GM23338 (cell line): ENCODE measurements at regions not wholly inside any gene's neighbourhood (a gene's known extent, or its start where the extent isn't known, plus 50 kb on each side); places are given as distances from the start of the nearest gene placed in this dataset.

ENCODE experiments used
- CREB1 ChIP-seq: fragments of 250-450 bp; sonication (Bioruptor Pico); IDR thresholded peaks from 2 replicates; pipeline ENCODE4 v1.5.0; 2020; ENCODE audit warnings: low read depth, mild to moderate bottlenecking, moderate library complexity
- CTCF ChIP-seq, 2 experiments: fragments of 200-600 bp in 1 of 2; sonication (generic) in 1 of 2; conservative IDR thresholded peaks; 2 replicates each; pipeline versions ENCODE4 v1.5.1 to v1.6.1; 2016 to 2017; ENCODE audit warnings: antibody characterized with exemption in 2 of 2, low read depth in 2 of 2, mild to moderate bottlenecking in 2 of 2, moderate library complexity in 1 of 2
- EZH2 ChIP-seq: fragments of 200-600 bp; sonication (generic); IDR thresholded peaks from one replicate; pipeline ENCODE4 v1.8.0; 2017; ENCODE audit warnings: antibody characterized with exemption, mild to moderate bottlenecking, low read depth; ENCODE audit not compliant: unreplicated experiment
- EZH2phosphoT487 ChIP-seq: fragments of 200-600 bp; sonication (generic); IDR thresholded peaks from one replicate; pipeline ENCODE4 v1.8.1; 2018; ENCODE audit warnings: antibody characterized with exemption; ENCODE audit not compliant: unreplicated experiment
- POLR2AphosphoS5 ChIP-seq: IDR thresholded peaks from 2 replicates; pipeline ENCODE4 v1.6.1; 2016; ENCODE audit warnings: antibody characterized with exemption, low read depth
- REST ChIP-seq: IDR thresholded peaks from one replicate; pipeline ENCODE4 v1.6.1; 2018; ENCODE audit warnings: antibody characterized with exemption; ENCODE audit not compliant: unreplicated experiment

GRCh38 chr4:72629540-72629939 lies 60.5 kb upstream of the ADAMTS3 start:
- TF ChIP-seq POLR2AphosphoS5: no peak
- TF ChIP-seq CTCF (conservative IDR thresholded peaks at IDR 0.05; ENCODE audit: low read depth in 2 of 2): no peak
- TF ChIP-seq EZH2: no peak
- TF ChIP-seq EZH2phosphoT487: no peak
- no peak for TF ChIP-seq CREB1 (CRISPR knock-in tag)
- no peak for TF ChIP-seq REST
